Thoracic aorta (tissue), 2 donors: ENCODE measurements at regions not wholly inside any gene's neighbourhood (a gene's known extent, or its start where the extent isn't known, plus 50 kb on each side); places are given as distances from the start of the nearest gene placed in this dataset.

ENCODE experiments used
- ATAC-seq: fragments of 150-250 bp; one replicate; pipeline ENCODE4 v1.8.0; 2017; ENCODE audit warnings: low read depth; ENCODE audit not compliant: insufficient number of reproducible peaks, low FRiP score
- DNase-seq: peaks from one replicate; pipeline ENCODE4 v3.0.0-alpha.2; 2020; ENCODE audit warnings: low spot score
- H3K27ac ChIP-seq, 2 donors: fragments of 200-600 bp; sonication (generic); 1 replicate in 1 of 2; 2 replicates in 1 of 2; pipeline ENCODE4 v1.5.1; 2016; ENCODE audit warnings: mild to moderate bottlenecking in 2 of 2, moderate library complexity in 2 of 2
- H3K27me3 ChIP-seq: fragments of 200-600 bp; sonication (generic); replicated peaks from 2 replicates; pipeline ENCODE4 v1.6.0; 2016; ENCODE audit warnings: mild to moderate bottlenecking; ENCODE audit not compliant: insufficient read depth
- H3K36me3 ChIP-seq: fragments of 200-600 bp; sonication (generic); one replicate; pipeline ENCODE4 v1.5.1; 2016
- H3K4me1 ChIP-seq, 2 donors: fragments of 200-600 bp; sonication (generic); 1 replicate in 1 of 2; 2 replicates in 1 of 2; pipeline versions ENCODE4 v1.5.1 to v1.6.0; 2016; ENCODE audit warnings: low read depth in 2 of 2, mild to moderate bottlenecking in 1 of 2; ENCODE audit not compliant: control insufficient read depth in 1 of 2
- H3K4me3 ChIP-seq: fragments of 200-600 bp; sonication (generic); 2 replicates; pipeline ENCODE4 v1.5.1; 2016; ENCODE audit warnings: mild to moderate bottlenecking
- H3K9me3 ChIP-seq: fragments of 200-600 bp; sonication (generic); 2 replicates; pipeline ENCODE4 v1.5.1; 2016
- CTCF ChIP-seq: fragments of 200-600 bp; sonication (generic); IDR thresholded peaks from one replicate; pipeline ENCODE4 v1.5.1; 2019; ENCODE audit warnings: antibody characterized with exemption

GRCh38 chrX:13906093-13906492 lies 89.2 kb upstream of the GPM6B start:
- no peaks in the 10 kb centered on the region for H3K9me3 ChIP-seq
- H3K27ac ChIP-seq: no peak overlapping the region
- H3K4me1 ChIP-seq: peaks cover 0 to 3% of the 10 kb centered on the region in 2 donors
- no peaks in the 10 kb centered on the region for H3K27me3 ChIP-seq
- H3K4me3 ChIP-seq: no peak overlapping the region
- ATAC-seq (no peak), DNase-seq (no peak)
- no peak for TF ChIP-seq CTCF
- H3K36me3 ChIP-seq: no peaks in the 10 kb centered on the region

GRCh38 chrX:13903405-13903804 lies 86.5 kb upstream of the GPM6B start:
- Histone ChIP-seq H3K27me3 (no peaks in the 10 kb centered on the region), H3K9me3 (no peaks in the 10 kb centered on the region)
- no peak for ATAC-seq

GRCh38 chrX:13902406-13902805 lies 85.5 kb upstream of the GPM6B start:
- no peaks in the 10 kb centered on the region for H3K27me3 ChIP-seq
- H3K9me3 ChIP-seq: no peaks in the 10 kb centered on the region
- H3K27ac ChIP-seq: no peak overlapping the region
- no peak for ATAC-seq
- H3K36me3 ChIP-seq: no peaks in the 10 kb centered on the region
- no peak for DNase-seq
- no peak overlapping the region for H3K4me3 ChIP-seq
- no peak for TF ChIP-seq CTCF
- peaks cover 11 to 29% of the 10 kb centered on the region in 2 donors for H3K4me1 ChIP-seq

More at GRCh38 chrX:13903405-13903804, 86.5 kb upstream of the GPM6B start:
- TF ChIP-seq CTCF: no peak
- no peaks in the 10 kb centered on the region for H3K36me3 ChIP-seq
- DNase-seq: no peak
- no peak overlapping the region for H3K27ac ChIP-seq
- H3K4me1 ChIP-seq: peaks cover 6 to 19% of the 10 kb centered on the region in 2 donors
- H3K4me3 ChIP-seq: no peak overlapping the region

GRCh38 chrX:13901354-13901753 lies 84.5 kb upstream of the GPM6B start:
- Histone ChIP-seq H3K4me1 (peaks cover 11 to 31% of the 10 kb centered on the region in 2 donors), H3K27me3 (no peaks in the 10 kb centered on the region), H3K27ac (peak overlapping the region in 1 of 2 donors; percentile 30), H3K4me3 (no peak overlapping the region), H3K36me3 (no peaks in the 10 kb centered on the region), H3K9me3 (no peaks in the 10 kb centered on the region)
- DNase-seq (no peak), ATAC-seq (peak; percentile 50)
- TF ChIP-seq CTCF: no peak

GRCh38 chrX:13900351-13900750 lies 83.5 kb upstream of the GPM6B start:
- no peak for TF ChIP-seq CTCF
- H3K36me3 ChIP-seq: no peaks in the 10 kb centered on the region
- no peak overlapping the region for H3K4me3 ChIP-seq
- no peaks in the 10 kb centered on the region for H3K27me3 ChIP-seq
- peaks cover 11 to 36% of the 10 kb centered on the region in 2 donors for H3K4me1 ChIP-seq
- no peak overlapping the region for H3K27ac ChIP-seq
- H3K9me3 ChIP-seq: no peaks in the 10 kb centered on the region
- no peak for DNase-seq
- ATAC-seq: no peak
